ENCODE measurements at regions not wholly inside any gene's neighbourhood (a gene's known extent, or its start where the extent isn't known, plus 50 kb on each side); places are given as distances from the start of the nearest gene placed in this dataset.

GRCh38 chr2:7225848-7226247 lies 308.6 kb downstream of the RNF144A start:
- CTCF ChIA-PET, result no interaction called here

GRCh38 chr2:7226501-7226900 lies 309.3 kb downstream of the RNF144A start:
- no peak overlapping the region for H3K4me3 Mint-ChIP-seq
- TF ChIP-seq, protein P1, sequence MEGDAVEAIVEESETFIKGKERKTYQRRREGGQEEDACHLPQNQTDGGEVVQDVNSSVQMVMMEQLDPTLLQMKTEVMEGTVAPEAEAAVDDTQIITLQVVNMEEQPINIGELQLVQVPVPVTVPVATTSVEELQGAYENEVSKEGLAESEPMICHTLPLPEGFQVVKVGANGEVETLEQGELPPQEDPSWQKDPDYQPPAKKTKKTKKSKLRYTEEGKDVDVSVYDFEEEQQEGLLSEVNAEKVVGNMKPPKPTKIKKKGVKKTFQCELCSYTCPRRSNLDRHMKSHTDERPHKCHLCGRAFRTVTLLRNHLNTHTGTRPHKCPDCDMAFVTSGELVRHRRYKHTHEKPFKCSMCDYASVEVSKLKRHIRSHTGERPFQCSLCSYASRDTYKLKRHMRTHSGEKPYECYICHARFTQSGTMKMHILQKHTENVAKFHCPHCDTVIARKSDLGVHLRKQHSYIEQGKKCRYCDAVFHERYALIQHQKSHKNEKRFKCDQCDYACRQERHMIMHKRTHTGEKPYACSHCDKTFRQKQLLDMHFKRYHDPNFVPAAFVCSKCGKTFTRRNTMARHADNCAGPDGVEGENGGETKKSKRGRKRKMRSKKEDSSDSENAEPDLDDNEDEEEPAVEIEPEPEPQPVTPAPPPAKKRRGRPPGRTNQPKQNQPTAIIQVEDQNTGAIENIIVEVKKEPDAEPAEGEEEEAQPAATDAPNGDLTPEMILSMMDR (IDR thresholded peaks at IDR 0.05), result no peak
- no peaks in the 10 kb centered on the region for H3K4me1 Mint-ChIP-seq
- ChIA-PET CTCF (no interaction called here), POLR2A (no interaction called here)
- no peak overlapping the region for H3K27ac Mint-ChIP-seq
- no peaks in the 10 kb centered on the region for H3K27me3 Mint-ChIP-seq
- no peak for ATAC-seq (ENCODE audit: low read depth)
- no peak for DNase-seq
- H3K36me3 Mint-ChIP-seq (ENCODE audit: low read depth), result no peaks in the 10 kb centered on the region
- H3K9me3 Mint-ChIP-seq, result peaks cover 3% of the 10 kb centered on the region
- intact Hi-C loops (cut with micrococcal nuclease), result no loop called here

More at GRCh38 chr2:7225848-7226247, 308.6 kb downstream of the RNF144A start:
- DNase-seq (no peak), ATAC-seq (ENCODE audit: low read depth) (no peak)
- intact Hi-C loops (cut with micrococcal nuclease), result no loop called here
- H3K4me1 Mint-ChIP-seq, result no peaks in the 10 kb centered on the region
- TF ChIP-seq, protein P1 (IDR thresholded peaks at IDR 0.05), result no peak
- no peaks in the 10 kb centered on the region for H3K36me3 Mint-ChIP-seq (ENCODE audit: low read depth)
- H3K27ac Mint-ChIP-seq, result no peak overlapping the region
- POLR2A ChIA-PET, result no interaction called here
- peaks cover 3% of the 10 kb centered on the region for H3K9me3 Mint-ChIP-seq
- H3K4me3 Mint-ChIP-seq, result no peak overlapping the region
- no peaks in the 10 kb centered on the region for H3K27me3 Mint-ChIP-seq

- H3K36me3 Mint-ChIP-seq (ENCODE audit: low read depth), result no peaks in the 10 kb centered on the region
- ChIA-PET CTCF (no interaction called here), POLR2A (no interaction called here)
- intact Hi-C loops (cut with micrococcal nuclease), result no loop called here
- no peak overlapping the region for H3K27ac Mint-ChIP-seq
- H3K4me3 Mint-ChIP-seq, result no peak overlapping the region
- no peaks in the 10 kb centered on the region for H3K4me1 Mint-ChIP-seq
- H3K9me3 Mint-ChIP-seq, result no peaks in the 10 kb centered on the region
- DNase-seq (no peak), ATAC-seq (ENCODE audit: low read depth) (no peak)
- TF ChIP-seq, protein P1 (IDR thresholded peaks at IDR 0.05), result no peak
- peaks cover 2% of the 10 kb centered on the region for H3K27me3 Mint-ChIP-seq
These were observed 315.9 kb downstream of the RNF144A start for GRCh38 chr2:7233126-7233525.

- Mint-ChIP-seq H3K27ac (no peak overlapping the region), H3K36me3 (ENCODE audit: low read depth) (no peaks in the 10 kb centered on the region), H3K27me3 (peaks cover 2% of the 10 kb centered on the region), H3K4me1 (no peaks in the 10 kb centered on the region), H3K4me3 (no peak overlapping the region), H3K9me3 (no peaks in the 10 kb centered on the region)
- ATAC-seq (ENCODE audit: low read depth) (no peak), DNase-seq (no peak)
- TF ChIP-seq, protein P1 (IDR thresholded peaks at IDR 0.05), result no peak
- ChIA-PET POLR2A (no interaction called here), CTCF (no interaction called here)
- intact Hi-C loops (cut with micrococcal nuclease), result no loop called here
These were observed 320.3 kb downstream of the RNF144A start for GRCh38 chr2:7237466-7237865.

DNA sequence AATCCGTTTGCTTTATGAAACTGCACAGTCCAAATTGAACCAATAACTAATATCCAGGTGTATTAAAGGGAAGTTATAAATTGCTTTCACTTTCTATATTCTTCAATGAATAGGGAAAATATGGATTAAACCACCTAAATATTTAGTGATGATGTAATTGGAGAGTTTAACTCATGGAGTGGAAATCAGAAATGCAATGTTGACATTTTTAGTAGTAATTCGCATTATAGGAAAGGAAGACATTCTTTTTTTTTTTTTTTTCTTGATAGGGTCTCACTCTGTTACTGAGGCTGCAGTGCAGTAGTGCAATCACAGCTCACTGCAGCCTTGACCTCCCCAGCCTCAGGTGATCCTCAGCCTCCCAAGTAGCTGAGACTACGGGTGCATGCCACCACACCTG lies 321.9 kb downstream of the RNF144A start:
- intact Hi-C loops (cut with micrococcal nuclease), result no loop called here
- Mint-ChIP-seq H3K4me3 (no peak overlapping the region), H3K36me3 (ENCODE audit: low read depth) (no peaks in the 10 kb centered on the region), H3K9me3 (no peaks in the 10 kb centered on the region), H3K27ac (no peak overlapping the region), H3K4me1 (no peaks in the 10 kb centered on the region), H3K27me3 (no peaks in the 10 kb centered on the region)
- POLR2A ChIA-PET, result no interaction called here
- DNase-seq (no peak), ATAC-seq (ENCODE audit: low read depth) (no peak)
- TF ChIP-seq, protein P1 (IDR thresholded peaks at IDR 0.05), result no peak
- CTCF ChIA-PET, result interaction anchor here (0.7 kb wide), 1 partner anchor 36 kb away, joined by 3 read pairs; no protein-coding TSS in a partner anchor

All from activated B cell treated with CpG ODN at 0.5 μM for 24 hours (primary cell).